H9 (cell line): ENCODE measurements at regions not wholly inside any gene's neighbourhood (a gene's known extent, or its start where the extent isn't known, plus 50 kb on each side); places are given as distances from the start of the nearest gene placed in this dataset.

Experiments used
- DNase-seq: peaks from one replicate; pipeline ENCODE4 v3.0.0-alpha.2; 2017
- H2AFZ ChIP-seq: one replicate; pipeline ENCODE4 v1.6.1; 2013; ENCODE audit warnings: mild to moderate bottlenecking, low read length, control low read depth, moderate library complexity
- H2AK5ac ChIP-seq: 2 replicates; pipeline ENCODE4 v1.6.1; 2013; ENCODE audit warnings: low read length, control low read depth, mixed read lengths; ENCODE audit not compliant: insufficient read length
- H2BK120ac ChIP-seq: one replicate; pipeline ENCODE4 v1.6.1; 2013; ENCODE audit warnings: low read depth, mild to moderate bottlenecking, low read length, control low read depth, inconsistent platforms; ENCODE audit not compliant: poor library complexity, severe bottlenecking
- H2BK12ac ChIP-seq: 2 replicates; pipeline ENCODE4 v1.6.1; 2013; ENCODE audit warnings: low read length, control low read depth, mixed read lengths, low read depth; ENCODE audit not compliant: insufficient read length
- H2BK15ac ChIP-seq: 2 replicates; pipeline ENCODE4 v1.6.1; 2013; ENCODE audit warnings: low read depth, low read length, control low read depth
- H2BK20ac ChIP-seq: one replicate; pipeline ENCODE4 v1.6.1; 2013; ENCODE audit warnings: low read depth, mild to moderate bottlenecking, low read length, control low read depth, inconsistent platforms; ENCODE audit not compliant: poor library complexity, severe bottlenecking
- H2BK5ac ChIP-seq: 2 replicates; pipeline ENCODE4 v1.6.1; 2013; ENCODE audit warnings: low read length, control low read depth, mixed read lengths; ENCODE audit not compliant: insufficient read length
- H3K14ac ChIP-seq: 2 replicates; pipeline ENCODE4 v1.6.1; 2013; ENCODE audit warnings: low read length, control low read depth; ENCODE audit not compliant: insufficient read depth
- H3K18ac ChIP-seq: 2 replicates; pipeline ENCODE4 v1.6.1; 2013; ENCODE audit warnings: low read depth, mild to moderate bottlenecking, mixed read lengths, low read length, control low read depth; ENCODE audit not compliant: insufficient read length
- H3K23ac ChIP-seq: 2 replicates; pipeline ENCODE4 v1.6.1; 2013; ENCODE audit warnings: low read length, control low read depth, mixed read lengths, low read depth; ENCODE audit not compliant: insufficient read length
- H3K23me2 ChIP-seq: 2 replicates; pipeline ENCODE4 v1.6.1; 2013; ENCODE audit warnings: low read depth, mild to moderate bottlenecking, mixed read lengths, low read length, control low read depth; ENCODE audit not compliant: insufficient read length, poor library complexity, severe bottlenecking
- H3K27ac ChIP-seq: 2 replicates; pipeline ENCODE4 v1.5.1; 2013; ENCODE audit warnings: low read length, control low read depth, mixed read lengths, low read depth; ENCODE audit not compliant: insufficient read length
- H3K27me3 ChIP-seq: 2 replicates; pipeline ENCODE4 v1.6.1; 2013; ENCODE audit warnings: low read length, control low read depth, inconsistent platforms; ENCODE audit not compliant: insufficient read depth
- H3K4ac ChIP-seq: 2 replicates; pipeline ENCODE4 v1.6.1; 2013; ENCODE audit warnings: low read depth, mild to moderate bottlenecking, control low read depth, inconsistent platforms, low read length, moderate library complexity
- H3K4me1 ChIP-seq: 2 replicates; pipeline ENCODE4 v1.6.1; 2013; ENCODE audit warnings: low read length, control low read depth, inconsistent platforms; ENCODE audit not compliant: insufficient read depth
- H3K4me2 ChIP-seq: 2 replicates; pipeline ENCODE4 v1.6.1; 2013; ENCODE audit warnings: low read length, control low read depth, mixed read lengths; ENCODE audit not compliant: insufficient read length, insufficient read depth
- H3K56ac ChIP-seq: 2 replicates; pipeline ENCODE4 v1.6.1; 2013; ENCODE audit warnings: low read depth, mild to moderate bottlenecking, mixed read lengths, low read length, control low read depth; ENCODE audit not compliant: insufficient read length
- H3K79me1 ChIP-seq: 2 replicates; pipeline ENCODE4 v1.6.1; 2013; ENCODE audit warnings: low read depth, mild to moderate bottlenecking, moderate library complexity, low read length, control low read depth, inconsistent platforms; ENCODE audit not compliant: insufficient read depth, poor library complexity, severe bottlenecking
- H3K79me2 ChIP-seq: 2 replicates; pipeline ENCODE4 v1.6.1; 2013; ENCODE audit warnings: low read length, control low read depth, inconsistent platforms; ENCODE audit not compliant: insufficient read depth
- H3K9ac ChIP-seq: 2 replicates; pipeline ENCODE4 v1.6.1; 2013; ENCODE audit warnings: low read length, control low read depth, mixed read lengths; ENCODE audit not compliant: insufficient read length; ENCODE audit errors: extremely low read depth
- H3K9me3 ChIP-seq: one replicate; pipeline ENCODE4 v1.6.1; 2013; ENCODE audit warnings: low read depth, low read length, inconsistent platforms; ENCODE audit not compliant: control insufficient read depth
- H3T11ph ChIP-seq: one replicate; pipeline ENCODE4 v1.6.1; 2013; ENCODE audit warnings: mild to moderate bottlenecking, low read length, control low read depth, inconsistent platforms
- H4K20me1 ChIP-seq: one replicate; pipeline ENCODE4 v1.6.1; 2013; ENCODE audit not compliant: control insufficient read depth, insufficient read length, insufficient read depth
- H4K5ac ChIP-seq: 2 replicates; pipeline ENCODE4 v1.6.1; 2013; ENCODE audit warnings: low read depth, mild to moderate bottlenecking, mixed read lengths, low read length, control low read depth; ENCODE audit not compliant: insufficient read length
- H4K8ac ChIP-seq: replicated peaks from 2 replicates; pipeline ENCODE4 v1.6.1; 2013; ENCODE audit warnings: low read length, control low read depth, mixed read lengths, low read depth; ENCODE audit not compliant: insufficient read length
- H4K91ac ChIP-seq: 2 replicates; pipeline ENCODE4 v1.6.1; 2013; ENCODE audit warnings: low read depth, mild to moderate bottlenecking, moderate library complexity, mixed read lengths, low read length, control low read depth; ENCODE audit not compliant: insufficient read length
- H3K27ac Mint-ChIP-seq, 3 experiments: 2 replicates in 2 of 3; 3 replicates in 1 of 3; pipeline ENCODE4 v1.8.0; 2020 to 2021; ENCODE audit warnings: mixed read lengths in 3 of 3, mild to moderate bottlenecking in 1 of 3, moderate library complexity in 1 of 3
- H3K27me3 Mint-ChIP-seq: 2 replicates; pipeline ENCODE4 v1.8.0; 2021; ENCODE audit warnings: low read depth, mild to moderate bottlenecking, moderate library complexity, mixed read lengths
- H3K36me3 Mint-ChIP-seq, 3 experiments: 2 replicates in 2 of 3; 3 replicates in 1 of 3; pipeline ENCODE4 v1.8.0; 2020 to 2021; ENCODE audit warnings: low read depth in 3 of 3, mixed read lengths in 3 of 3; ENCODE audit not compliant: insufficient read depth in 1 of 3
- H3K4me1 Mint-ChIP-seq, 2 experiments: 2 replicates each; pipeline ENCODE4 v1.8.0; 2020; ENCODE audit warnings: mixed read lengths in 2 of 2
- H3K4me3 Mint-ChIP-seq, 2 experiments: 2 replicates in 1 of 2; 3 replicates in 1 of 2; pipeline ENCODE4 v1.8.0; 2020 to 2021; ENCODE audit warnings: mild to moderate bottlenecking in 2 of 2, mixed read lengths in 2 of 2, moderate library complexity in 1 of 2
- H3K9me3 Mint-ChIP-seq, 2 experiments: 2 replicates in 1 of 2; 3 replicates in 1 of 2; pipeline ENCODE4 v1.8.0; 2020; ENCODE audit warnings: mild to moderate bottlenecking in 2 of 2, mixed read lengths in 2 of 2, moderate library complexity in 1 of 2
- CTCF ChIP-seq: fragments of 200-600 bp; sonication (generic); conservative IDR thresholded peaks from 3 replicates; pipeline ENCODE4 v1.8.0; 2021; ENCODE audit warnings: antibody characterized with exemption, mild to moderate bottlenecking
- WGBS: extraction: QIAGEN DNeasy Blood & Tissue Kit; methylation state at CpG from one replicate; pipeline ENCODE4 v1.1.7; 2013; ENCODE audit warnings: missing lambda C conversion rate, low lambda C conversion rate, mixed read lengths; ENCODE audit not compliant: insufficient read length; ENCODE audit errors: extremely low coverage; 5-methylcytosine and 5-hydroxymethylcytosine counted together

GRCh38 chr5:14953075-14953607 lies 81.6 kb upstream of the ANKH start:
- H2AFZ ChIP-seq: no peak overlapping the region
- H3K4me1 Mint-ChIP-seq: peaks cover 16% of the 10 kb centered on the region in 2 experiments
- no peak for DNase-seq
- no peaks in the 10 kb centered on the region for H3K23me2 ChIP-seq
- no peaks in the 10 kb centered on the region for H3K79me2 ChIP-seq
- no peaks in the 10 kb centered on the region; a peak in 1 of 7 replicates for H3K36me3 Mint-ChIP-seq
- H3K14ac ChIP-seq: no peak overlapping the region
- no peak overlapping the region for H3T11ph ChIP-seq
- H2BK15ac ChIP-seq: no peak overlapping the region
- H4K8ac ChIP-seq: no peak overlapping the region
- no peak overlapping the region for H2BK5ac ChIP-seq
- no peak overlapping the region for H3K9ac ChIP-seq
- peaks cover 2% of the 10 kb centered on the region; the same call in 1 of the 2 replicates for H3K4me1 ChIP-seq
- H2BK120ac ChIP-seq: no peak overlapping the region
- H3K4ac ChIP-seq: no peak overlapping the region
- no peak for TF ChIP-seq CTCF
- H3K9me3 Mint-ChIP-seq: no peaks in the 10 kb centered on the region; a peak in 3 of 5 replicates
- H3K4me3 Mint-ChIP-seq: no peak overlapping the region
- no peak overlapping the region for H3K27ac ChIP-seq
- peaks cover 3% of the 10 kb centered on the region; the same call in 1 of the 2 replicates for H3K27me3 Mint-ChIP-seq
- H3K27ac Mint-ChIP-seq: 0 out of 7 replicates have a peak overlapping the region, but pooled peaks of 1 of the 3 experiments have one; percentile 34
- no peak overlapping the region for H4K5ac ChIP-seq
- H3K9me3 ChIP-seq: no peaks in the 10 kb centered on the region
- H3K79me1 ChIP-seq: no peaks in the 10 kb centered on the region
- H2BK20ac ChIP-seq: no peak overlapping the region
- no peak overlapping the region for H3K18ac ChIP-seq
- no peak overlapping the region for H2BK12ac ChIP-seq
- no CpG with 5 or more reads among the region's 8 CpGs for WGBS
- no peak overlapping the region for H3K56ac ChIP-seq
- H3K4me2 ChIP-seq: no peak overlapping the region
- H3K23ac ChIP-seq: no peak overlapping the region
- H2AK5ac ChIP-seq: no peak overlapping the region
- no peaks in the 10 kb centered on the region for H4K20me1 ChIP-seq
- H3K27me3 ChIP-seq: no peaks in the 10 kb centered on the region
- no peak overlapping the region for H4K91ac ChIP-seq
